Nephron (organoid): ENCODE measurements at regions not wholly inside any gene's neighbourhood (a gene's known extent, or its start where the extent isn't known, plus 50 kb on each side); places are given as distances from the start of the nearest gene placed in this dataset.
A peak's percentile ranks its signal among the peaks of the same experiment; 100 is the strongest.

Experiments
- H3K27ac Mint-ChIP-seq, 3 experiments: 2 replicates each; pipeline ENCODE4 v1.8.0; 2020; ENCODE audit warnings: mixed read lengths in 3 of 3, mild to moderate bottlenecking in 2 of 3, moderate library complexity in 1 of 3
- H3K27me3 Mint-ChIP-seq: 2 replicates; pipeline ENCODE4 v1.8.0; 2021; ENCODE audit warnings: low read depth, mild to moderate bottlenecking, moderate library complexity, mixed read lengths
- H3K36me3 Mint-ChIP-seq: 2 replicates; pipeline ENCODE4 v1.8.0; 2020; ENCODE audit warnings: low read depth, mixed read lengths
- H3K4me1 Mint-ChIP-seq: 2 replicates; pipeline ENCODE4 v1.8.0; 2020; ENCODE audit warnings: mixed read lengths
- H3K4me3 Mint-ChIP-seq, 3 experiments: 2 replicates each; pipeline ENCODE4 v1.8.0; 2020; ENCODE audit warnings: mild to moderate bottlenecking in 3 of 3, mixed read lengths in 3 of 3, moderate library complexity in 2 of 3
- H3K9me3 Mint-ChIP-seq: 2 replicates; pipeline ENCODE4 v1.8.0; 2020; ENCODE audit warnings: mixed read lengths
- TF ChIP-seq, protein P1 (sequence below), 3 experiments: fragments of 200-600 bp; sonication (generic); IDR thresholded peaks; one replicate each; pipeline ENCODE4 v1.5.0; 2021; ENCODE audit warnings: antibody characterized with exemption in 3 of 3; ENCODE audit not compliant: unreplicated experiment in 3 of 3

DNA sequence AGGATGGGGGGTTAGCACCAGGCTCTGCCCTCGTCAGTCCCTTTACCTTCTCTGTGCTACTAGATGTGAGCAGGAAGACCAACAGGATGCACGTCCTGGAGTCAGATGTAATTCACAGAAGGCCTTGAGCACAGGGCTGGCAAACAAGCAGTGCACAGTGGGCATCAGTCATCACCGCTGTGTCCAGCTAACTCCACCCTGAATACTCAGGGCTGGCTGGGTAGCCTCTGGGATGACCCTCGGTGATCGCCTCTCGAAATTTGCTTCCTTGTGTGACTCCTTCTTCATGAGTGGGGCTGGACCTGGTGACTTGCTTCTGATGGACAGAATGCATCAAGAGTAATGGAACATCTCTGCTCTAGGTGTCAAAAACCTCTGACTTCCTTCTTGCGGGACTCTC is 92.2 kb upstream of the TMPRSS2 start:
- no peak overlapping the region for H3K27ac Mint-ChIP-seq

DNA sequence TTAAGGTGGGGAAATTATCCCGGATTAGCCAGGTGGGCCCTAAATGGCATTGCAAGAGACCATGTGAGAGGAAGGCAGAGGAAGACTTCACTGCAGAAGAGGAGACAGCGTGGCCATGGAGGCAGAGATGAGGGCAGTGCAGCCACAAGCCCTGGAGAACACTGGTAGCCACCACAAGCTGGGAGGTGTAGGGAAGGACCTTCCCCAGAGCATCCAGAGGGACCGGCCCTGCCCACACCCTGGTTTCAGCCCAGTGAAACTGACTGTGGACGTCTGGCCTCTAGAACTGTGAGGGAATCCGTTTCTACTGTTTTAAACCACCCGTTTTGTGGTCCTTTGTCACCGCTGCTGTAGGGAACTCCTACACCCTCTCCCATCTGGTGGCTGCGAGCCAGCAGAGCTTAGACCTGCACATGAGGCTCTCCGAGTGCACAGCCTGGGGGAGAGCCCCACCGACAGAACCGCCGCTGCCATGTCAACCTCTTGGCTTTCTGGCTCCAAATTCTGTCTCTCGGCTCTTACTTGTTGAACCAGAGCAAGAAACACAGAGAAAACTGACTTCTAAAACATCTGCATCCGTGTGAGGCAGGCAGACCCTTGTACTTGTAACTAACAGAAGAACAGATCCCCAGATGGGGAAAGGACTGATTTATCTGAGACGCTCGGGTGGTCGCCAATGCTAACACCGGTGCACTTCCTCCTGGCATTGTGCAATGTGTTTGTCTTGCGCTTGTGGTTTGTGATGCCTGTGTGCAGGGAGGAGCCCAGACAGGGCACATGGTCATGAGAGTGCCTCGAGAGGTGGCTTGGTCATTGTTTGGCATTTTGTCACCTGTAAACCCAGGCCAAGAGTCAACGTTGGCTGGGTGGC is 90.8 kb upstream of the TMPRSS2 start:
- Mint-ChIP-seq H3K4me1 (peaks cover 11% of the 10 kb centered on the region), H3K27me3 (peaks cover 4% of the 10 kb centered on the region), H3K4me3 (no peak overlapping the region), H3K36me3 (no peaks in the 10 kb centered on the region), H3K9me3 (no peaks in the 10 kb centered on the region), H3K27ac (peak overlapping the region in 1 of 3 experiments; percentile 7)
- TF ChIP-seq, protein P1, sequence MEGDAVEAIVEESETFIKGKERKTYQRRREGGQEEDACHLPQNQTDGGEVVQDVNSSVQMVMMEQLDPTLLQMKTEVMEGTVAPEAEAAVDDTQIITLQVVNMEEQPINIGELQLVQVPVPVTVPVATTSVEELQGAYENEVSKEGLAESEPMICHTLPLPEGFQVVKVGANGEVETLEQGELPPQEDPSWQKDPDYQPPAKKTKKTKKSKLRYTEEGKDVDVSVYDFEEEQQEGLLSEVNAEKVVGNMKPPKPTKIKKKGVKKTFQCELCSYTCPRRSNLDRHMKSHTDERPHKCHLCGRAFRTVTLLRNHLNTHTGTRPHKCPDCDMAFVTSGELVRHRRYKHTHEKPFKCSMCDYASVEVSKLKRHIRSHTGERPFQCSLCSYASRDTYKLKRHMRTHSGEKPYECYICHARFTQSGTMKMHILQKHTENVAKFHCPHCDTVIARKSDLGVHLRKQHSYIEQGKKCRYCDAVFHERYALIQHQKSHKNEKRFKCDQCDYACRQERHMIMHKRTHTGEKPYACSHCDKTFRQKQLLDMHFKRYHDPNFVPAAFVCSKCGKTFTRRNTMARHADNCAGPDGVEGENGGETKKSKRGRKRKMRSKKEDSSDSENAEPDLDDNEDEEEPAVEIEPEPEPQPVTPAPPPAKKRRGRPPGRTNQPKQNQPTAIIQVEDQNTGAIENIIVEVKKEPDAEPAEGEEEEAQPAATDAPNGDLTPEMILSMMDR (IDR thresholded peaks at IDR 0.05; ENCODE audit: unreplicated experiment in 3 of 3): no peak

More for the DNA sequence above, 92.2 kb upstream of the TMPRSS2 start:
- no peaks in the 10 kb centered on the region for H3K36me3 Mint-ChIP-seq
- no peak overlapping the region for H3K4me3 Mint-ChIP-seq
- H3K9me3 Mint-ChIP-seq: no peaks in the 10 kb centered on the region
- TF ChIP-seq, protein P1 (IDR thresholded peaks at IDR 0.05; ENCODE audit: unreplicated experiment in 3 of 3): no peak
- peaks cover 11% of the 10 kb centered on the region for H3K27me3 Mint-ChIP-seq
- peaks cover 17% of the 10 kb centered on the region for H3K4me1 Mint-ChIP-seq

DNA sequence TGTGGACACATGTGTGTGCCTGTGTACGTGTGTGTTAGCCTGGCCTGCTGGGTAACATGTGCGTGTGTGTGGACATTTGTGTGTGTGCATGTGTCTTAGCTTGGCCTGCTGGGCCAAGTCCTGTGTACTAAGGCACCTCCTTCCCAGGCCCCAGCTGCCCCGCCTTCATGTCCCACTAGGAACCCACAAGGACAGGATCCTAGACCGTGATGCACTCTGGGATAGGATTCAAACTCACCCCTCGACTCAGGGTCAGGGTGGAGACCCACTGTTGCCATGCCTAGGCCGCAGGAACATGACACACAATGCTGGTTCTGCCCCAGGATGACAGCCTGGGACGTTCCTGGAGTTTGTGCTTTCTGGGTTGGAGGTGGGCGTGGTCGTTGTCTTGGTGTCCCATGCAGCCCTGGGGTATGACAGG is 89.9 kb upstream of the TMPRSS2 start:
- TF ChIP-seq, protein P1 (IDR thresholded peaks at IDR 0.05; ENCODE audit: unreplicated experiment in 3 of 3): no peak
- Mint-ChIP-seq H3K9me3 (no peaks in the 10 kb centered on the region), H3K4me3 (no peak overlapping the region), H3K36me3 (no peaks in the 10 kb centered on the region), H3K27me3 (peaks cover 4% of the 10 kb centered on the region), H3K27ac (no peak overlapping the region), H3K4me1 (peaks cover 11% of the 10 kb centered on the region)

DNA sequence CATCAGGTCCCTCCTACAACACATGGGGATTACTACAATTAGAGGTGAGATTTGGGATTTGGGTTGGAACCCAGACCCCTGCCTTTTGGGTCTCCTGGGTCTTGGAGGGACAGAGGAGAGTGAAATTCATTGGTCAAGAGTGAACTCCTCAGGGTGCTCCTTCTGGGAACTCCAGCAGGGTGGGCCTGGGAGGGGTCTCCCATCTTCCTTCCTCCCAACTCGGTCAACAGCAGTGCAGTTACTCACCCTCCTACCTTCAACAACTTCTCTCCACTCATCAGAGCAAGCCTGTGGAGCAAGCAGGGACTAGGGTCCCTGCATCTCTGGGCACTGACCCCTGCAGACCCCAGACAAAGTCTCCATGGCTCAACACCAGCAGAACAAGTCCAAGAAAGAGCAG is 89.3 kb upstream of the TMPRSS2 start:
- H3K36me3 Mint-ChIP-seq: no peaks in the 10 kb centered on the region
- H3K27ac Mint-ChIP-seq: peak overlapping the region in 1 of 3 experiments; percentile 65
- H3K4me1 Mint-ChIP-seq: peaks cover 7% of the 10 kb centered on the region
- no peaks in the 10 kb centered on the region for H3K9me3 Mint-ChIP-seq
- H3K4me3 Mint-ChIP-seq: no peak overlapping the region
- no peaks in the 10 kb centered on the region for H3K27me3 Mint-ChIP-seq
- TF ChIP-seq, protein P1 (IDR thresholded peaks at IDR 0.05; ENCODE audit: unreplicated experiment in 3 of 3): no peak

DNA sequence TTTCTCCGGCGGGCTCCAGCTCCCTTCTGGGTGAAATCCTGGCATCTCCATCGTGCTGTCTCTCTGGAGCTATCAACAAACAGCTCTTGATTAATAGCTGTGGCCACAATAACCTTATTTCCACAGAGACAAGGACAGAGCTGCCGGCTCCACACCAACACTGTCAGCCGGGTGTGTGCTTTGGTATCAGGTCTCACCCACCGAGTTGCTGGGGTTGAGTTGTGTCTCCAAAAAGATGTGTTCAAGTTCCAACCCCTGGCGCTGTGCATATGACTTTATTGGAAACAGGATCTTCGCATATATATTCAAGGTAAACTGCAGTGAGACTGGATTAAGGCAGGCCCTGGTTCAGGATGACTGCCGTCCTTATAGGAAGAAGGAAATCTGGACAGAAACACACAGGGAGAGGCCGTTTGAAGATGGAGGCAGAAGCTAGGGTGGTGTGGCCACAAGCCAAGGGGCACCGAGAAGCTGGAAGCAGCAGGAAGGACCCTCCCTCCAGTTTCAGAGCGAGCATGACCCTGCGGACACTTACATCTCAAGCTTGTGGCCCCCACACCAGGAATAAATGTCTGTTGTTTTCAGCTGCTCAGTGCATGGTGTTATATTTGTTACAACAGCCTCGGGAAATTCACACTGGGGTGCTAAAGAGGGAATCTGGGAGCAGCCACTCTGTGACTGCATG is 88.4 kb upstream of the TMPRSS2 start:
- peaks cover under 1% of the 10 kb centered on the region for H3K4me1 Mint-ChIP-seq
- no peaks in the 10 kb centered on the region for H3K36me3 Mint-ChIP-seq
- no peaks in the 10 kb centered on the region for H3K9me3 Mint-ChIP-seq
- peak overlapping the region in 1 of 3 experiments; percentile 72 for H3K27ac Mint-ChIP-seq
- no peaks in the 10 kb centered on the region for H3K27me3 Mint-ChIP-seq
- TF ChIP-seq, protein P1 (IDR thresholded peaks at IDR 0.05; ENCODE audit: unreplicated experiment in 3 of 3): no peak
- H3K4me3 Mint-ChIP-seq: no peak overlapping the region
